Gastrocnemius medialis (tissue), 4 donors: ENCODE measurements at regions not wholly inside any gene's neighbourhood (a gene's known extent, or its start where the extent isn't known, plus 50 kb on each side); places are given as distances from the start of the nearest gene placed in this dataset.

Source experiments
- ATAC-seq, 2 donors: fragments of 150-250 bp; one replicate each; pipeline ENCODE4 v1.9.1; 2016
- DNase-seq, 2 donors: peaks; one replicate each; pipeline ENCODE4 v3.0.0-alpha.2; 2019
- H3K27ac ChIP-seq, 4 donors: fragments of 200-600 bp; sonication (generic); 1 replicate in 1 of 4; 2 replicates in 3 of 4; pipeline ENCODE4 v1.5.1; 2016 to 2018; ENCODE audit warnings: mild to moderate bottlenecking in 2 of 4, moderate library complexity in 1 of 4
- H3K27me3 ChIP-seq, 3 donors: fragments of 200-600 bp; sonication (generic) in 2 of 3; 1 replicate in 1 of 3; 2 replicates in 2 of 3; pipeline versions ENCODE4 v1.5.1 to v1.6.0; 2016 to 2019; ENCODE audit warnings: mild to moderate bottlenecking in 1 of 3, moderate library complexity in 1 of 3
- H3K36me3 ChIP-seq, 2 donors: fragments of 200-600 bp; sonication (generic) in 1 of 2; one replicate each; pipeline ENCODE4 v1.5.1; 2017 to 2018
- H3K4me1 ChIP-seq, 2 donors: fragments of 200-600 bp; sonication (generic) in 1 of 2; one replicate each; pipeline ENCODE4 v1.5.1; 2016 to 2017; ENCODE audit warnings: mild to moderate bottlenecking in 2 of 2
- H3K4me3 ChIP-seq, 4 donors: fragments of 200-600 bp; sonication (generic) in 3 of 4; 1 replicate in 1 of 4; 2 replicates in 3 of 4; pipeline ENCODE4 v1.5.1; 2016 to 2019; ENCODE audit warnings: mild to moderate bottlenecking in 2 of 4
- H3K9me3 ChIP-seq, 3 donors: fragments of 200-600 bp; sonication (generic) in 2 of 3; 1 replicate in 1 of 3; 2 replicates in 2 of 3; pipeline ENCODE4 v1.5.1; 2016 to 2019
- CTCF ChIP-seq, 5 experiments: fragments of 450-650 bp in 3 of 5; fragments of 200-600 bp in 2 of 5; sonication (generic) in 2 of 5; IDR thresholded peaks in 4 of 5; conservative IDR thresholded peaks in 1 of 5; 1 replicate in 4 of 5; 2 replicates in 1 of 5; pipeline ENCODE4 v1.5.1; 2016 to 2019; ENCODE audit warnings: antibody characterized with exemption in 5 of 5, mild to moderate bottlenecking in 3 of 5, moderate library complexity in 3 of 5
- POLR2A ChIP-seq, 2 donors: fragments of 450-650 bp; IDR thresholded peaks; one replicate each; pipeline ENCODE4 v1.6.1; 2017; ENCODE audit warnings: antibody characterized with exemption in 2 of 2, mild to moderate bottlenecking in 2 of 2, moderate library complexity in 2 of 2
- in situ Hi-C, 4 donors: fragments of 200-750 bp; cut with MboI; loops; one replicate each; pipeline versions ENCODE4 v1.15.0 to v1.8.0; 2017; ENCODE audit warnings: low sequenced_read_pairs in 4 of 4
- intact Hi-C: fragments of 100-400 bp; cut with DNase I; formaldehyde crosslinking; loops from one replicate; pipeline ENCODE4 v1.15.1; 2023; ENCODE audit warnings: low total_unique reads

- intact Hi-C loops: no loop called here
- Histone ChIP-seq H3K4me1 (peaks cover 7 to 9% of the 10 kb centered on the region in 2 donors), H3K4me3 (no peak overlapping the region), H3K27ac (no peak overlapping the region), H3K9me3 (no peaks in the 10 kb centered on the region), H3K36me3 (no peaks in the 10 kb centered on the region), H3K27me3 (no peaks in the 10 kb centered on the region)
- no peak for ATAC-seq
- in situ Hi-C loops: no loop called here
- no peak for DNase-seq
- TF ChIP-seq POLR2A (IDR thresholded peaks at IDR 0.05) (no peak), CTCF (IDR thresholded peaks at IDR 0.05 in 4 of 5, conservative IDR thresholded peaks at IDR 0.05 in 1 of 5) (no peak)
Measured at GRCh38 chr6:16006681-16007080, 122.2 kb upstream of the MYLIP start.

DNA sequence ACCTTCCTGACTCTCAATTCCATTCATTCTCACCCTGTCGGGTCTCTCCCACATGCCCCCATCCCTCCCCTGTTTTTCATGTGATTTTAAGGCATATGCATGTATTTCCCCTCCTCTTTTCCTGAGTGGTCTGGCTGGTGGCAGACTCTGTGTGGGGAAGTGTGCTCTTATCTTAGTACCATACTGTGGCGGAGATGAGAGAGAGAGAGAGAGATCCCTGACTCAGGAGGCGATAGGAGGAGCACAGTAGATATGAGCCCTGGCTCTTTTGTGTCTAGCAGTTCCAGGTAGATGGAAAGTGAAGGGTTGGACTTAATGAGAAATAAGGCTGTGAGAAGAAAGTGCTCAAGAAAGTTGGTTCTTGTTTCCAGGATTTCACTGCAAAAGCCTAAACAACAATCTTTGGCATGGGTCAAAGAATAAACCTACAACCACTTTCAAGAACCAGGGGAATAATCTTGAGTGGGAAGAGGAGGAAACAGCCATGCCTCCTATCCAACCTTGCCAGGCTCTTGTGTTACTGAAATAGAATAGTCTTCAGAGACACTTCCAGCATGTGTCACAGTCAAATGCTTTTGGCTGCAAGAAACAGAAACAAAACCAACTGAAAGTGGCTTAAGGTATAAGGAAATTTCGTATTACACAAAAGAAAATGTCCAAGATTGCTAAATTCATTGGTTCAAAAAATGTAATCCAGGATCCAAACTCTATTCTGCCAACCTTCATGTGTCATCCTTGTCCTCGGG lies 123.8 kb upstream of the MYLIP start:
- Histone ChIP-seq H3K4me3 (no peak overlapping the region), H3K36me3 (no peaks in the 10 kb centered on the region), H3K4me1 (peaks cover 7 to 9% of the 10 kb centered on the region in 2 donors), H3K27ac (peak overlapping the region in 2 of 4 donors; percentile 29 to 54), H3K9me3 (no peaks in the 10 kb centered on the region), H3K27me3 (no peaks in the 10 kb centered on the region)
- TF ChIP-seq POLR2A (IDR thresholded peaks at IDR 0.05): no peak
- no peak for TF ChIP-seq CTCF (IDR thresholded peaks at IDR 0.05 in 4 of 5, conservative IDR thresholded peaks at IDR 0.05 in 1 of 5)
- DNase-seq: no peak
- intact Hi-C loops (no loop called here), in situ Hi-C loops (no loop called here)
- peak; percentile 86 to 92 for ATAC-seq

DNA sequence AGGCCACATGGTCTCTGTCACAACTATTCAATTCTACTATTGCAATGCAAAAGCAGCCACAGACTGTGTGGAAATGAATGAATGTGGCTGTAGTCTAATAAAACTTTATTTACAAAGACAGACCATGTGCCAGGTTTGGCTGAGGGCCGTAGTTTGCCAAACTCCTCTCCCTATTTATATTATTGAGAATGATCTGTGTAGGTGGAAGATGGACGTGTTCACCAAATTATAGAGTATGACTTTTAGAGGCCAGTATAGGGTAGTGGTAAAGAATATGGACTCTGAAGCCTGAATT lies 125.7 kb upstream of the MYLIP start:
- no peak overlapping the region for H3K27ac ChIP-seq
- H3K4me3 ChIP-seq: no peak overlapping the region
- ATAC-seq (no peak), DNase-seq (no peak)
- no peaks in the 10 kb centered on the region for H3K9me3 ChIP-seq
- no peaks in the 10 kb centered on the region for H3K27me3 ChIP-seq
- TF ChIP-seq POLR2A (IDR thresholded peaks at IDR 0.05) (no peak), CTCF (IDR thresholded peaks at IDR 0.05 in 4 of 5, conservative IDR thresholded peaks at IDR 0.05 in 1 of 5) (no peak)
- in situ Hi-C loops (no loop called here), intact Hi-C loops (no loop called here)
- no peaks in the 10 kb centered on the region for H3K36me3 ChIP-seq
- H3K4me1 ChIP-seq: peaks cover 7 to 9% of the 10 kb centered on the region in 2 donors

DNA sequence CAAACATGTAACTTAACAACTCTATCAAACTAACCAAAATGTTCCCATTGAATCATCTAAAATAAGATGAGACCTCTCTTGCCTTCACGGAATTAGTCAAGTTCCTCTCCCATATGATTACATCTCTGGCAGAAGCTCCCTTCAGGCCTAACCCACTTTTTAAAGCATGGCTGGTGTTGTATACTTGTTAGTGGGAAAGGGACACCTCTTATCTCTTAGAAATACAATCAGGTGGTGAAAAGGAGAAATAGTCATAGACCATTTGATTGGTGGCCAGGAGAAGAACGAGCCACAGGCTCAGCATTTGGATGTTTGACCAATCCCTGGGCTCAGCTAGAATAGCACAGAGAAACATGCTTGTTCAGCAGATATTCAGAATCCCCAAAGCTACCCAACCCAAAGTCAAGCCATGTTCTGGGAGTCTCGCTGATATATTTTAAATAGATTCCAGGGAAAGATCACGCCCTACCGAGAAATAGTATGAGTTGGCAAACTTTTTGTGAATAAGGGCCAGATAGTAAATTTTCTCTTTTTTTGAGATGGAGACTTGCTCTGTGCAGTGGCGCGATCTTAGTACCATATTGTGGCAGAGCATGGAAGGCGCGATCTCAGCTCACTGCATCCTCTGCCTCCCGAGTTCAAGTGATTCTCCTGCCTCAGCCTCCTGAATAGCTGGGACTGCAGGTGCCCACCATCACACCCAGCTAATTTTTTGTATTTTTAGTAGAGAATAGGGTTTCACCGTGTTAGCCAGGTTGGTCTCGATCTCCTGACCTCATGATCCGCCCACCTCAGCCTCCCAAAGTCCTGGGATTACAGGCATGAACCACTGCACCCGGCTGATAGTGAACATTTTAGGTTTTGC lies 126.3 kb upstream of the MYLIP start:
- ATAC-seq (no peak), DNase-seq (no peak)
- Histone ChIP-seq H3K4me3 (no peak overlapping the region), H3K36me3 (no peaks in the 10 kb centered on the region), H3K9me3 (no peaks in the 10 kb centered on the region), H3K27ac (no peak overlapping the region), H3K4me1 (peaks cover 9 to 10% of the 10 kb centered on the region in 2 donors), H3K27me3 (no peaks in the 10 kb centered on the region)
- in situ Hi-C loops: no loop called here
- TF ChIP-seq POLR2A (IDR thresholded peaks at IDR 0.05): no peak
- no peak for TF ChIP-seq CTCF (IDR thresholded peaks at IDR 0.05 in 4 of 5, conservative IDR thresholded peaks at IDR 0.05 in 1 of 5)
- intact Hi-C loops: no loop called here
